ENCODE measurements at regions not wholly inside any gene's neighbourhood (a gene's known extent, or its start where the extent isn't known, plus 50 kb on each side); places are given as distances from the start of the nearest gene placed in this dataset.

GRCh38 chr11:81825346-81825745 is 908.3 kb downstream of the FAM181B start (continued):
- TF ChIP-seq CHD7 (IDR thresholded peaks at IDR 0.05; ENCODE audit: insufficient replicate concordance, low read length): no peak

All from H1 (cell line).